Tibial nerve (tissue), 4 donors: ENCODE measurements at regions not wholly inside any gene's neighbourhood (a gene's known extent, or its start where the extent isn't known, plus 50 kb on each side); places are given as distances from the start of the nearest gene placed in this dataset.
A peak's percentile ranks its signal among the peaks of the same experiment; 100 is the strongest.

Source experiments
- DNase-seq, 2 donors: peaks; one replicate each; pipeline ENCODE4 v3.0.0-alpha.2; 2019; ENCODE audit warnings: low spot score in 2 of 2
- H3K27ac ChIP-seq, 4 donors: fragments of 200-600 bp; sonication (generic) in 3 of 4; one replicate each; pipeline ENCODE4 v1.5.1; 2017 to 2019; ENCODE audit warnings: mild to moderate bottlenecking in 1 of 4
- H3K27me3 ChIP-seq, 2 donors: fragments of 200-600 bp; sonication (generic) in 1 of 2; one replicate each; pipeline versions ENCODE4 v1.5.1 to v1.6.0; 2017 to 2019
- H3K36me3 ChIP-seq, 3 donors: fragments of 200-600 bp; sonication (generic); one replicate each; pipeline ENCODE4 v1.5.1; 2018 to 2019
- H3K4me1 ChIP-seq, 4 donors: fragments of 200-600 bp; sonication (generic) in 3 of 4; one replicate each; pipeline ENCODE4 v1.5.1; 2017 to 2019
- H3K4me3 ChIP-seq, 4 donors: fragments of 200-600 bp; sonication (generic) in 3 of 4; one replicate each; pipeline ENCODE4 v1.5.1; 2017 to 2019; ENCODE audit warnings: mild to moderate bottlenecking in 1 of 4, moderate library complexity in 1 of 4
- H3K9me3 ChIP-seq, 4 donors: fragments of 200-600 bp; sonication (generic) in 3 of 4; one replicate each; pipeline ENCODE4 v1.5.1; 2017 to 2019
- CTCF ChIP-seq, 5 experiments: fragments of 200-600 bp in 3 of 5; fragments of 450-650 bp in 2 of 5; sonication (generic) in 3 of 5; IDR thresholded peaks; one replicate each; pipeline ENCODE4 v1.5.1; 2016 to 2019; ENCODE audit warnings: antibody characterized with exemption in 5 of 5, mild to moderate bottlenecking in 3 of 5, moderate library complexity in 2 of 5
- EP300 ChIP-seq, 2 donors: sonication (generic); formaldehyde crosslinking; IDR thresholded peaks; one replicate each; pipeline ENCODE4 v1.6.1; 2017; ENCODE audit warnings: antibody characterized with exemption in 2 of 2, mild to moderate bottlenecking in 1 of 2
- POLR2A ChIP-seq, 2 donors: fragments of 450-650 bp; IDR thresholded peaks; one replicate each; pipeline ENCODE4 v1.6.1; 2017; ENCODE audit warnings: antibody characterized with exemption in 2 of 2, mild to moderate bottlenecking in 2 of 2, moderate library complexity in 2 of 2
- WGBS, 2 donors: methylation state at CpG; one replicate each; pipeline ENCODE4 v1.1.5; 2018; 5-methylcytosine and 5-hydroxymethylcytosine counted together

GRCh38 chr3:69441732-69442131, 55.8 kb upstream of the FRMD4B start:
- no peak for DNase-seq
- Histone ChIP-seq H3K4me3 (no peak overlapping the region), H3K36me3 (no peaks in the 10 kb centered on the region), H3K9me3 (no peaks in the 10 kb centered on the region), H3K4me1 (peaks cover 0 to 29% (median 0%) of the 10 kb centered on the region in 4 donors), H3K27me3 (no peaks in the 10 kb centered on the region), H3K27ac (no peak overlapping the region)
- TF ChIP-seq CTCF (IDR thresholded peaks at IDR 0.05) = no peak
- TF ChIP-seq POLR2A (IDR thresholded peaks at IDR 0.05) = no peak
- TF ChIP-seq EP300 (IDR thresholded peaks at IDR 0.05) = no peak
- 69 to 76% methylated on average over 2 of the region's 2 CpGs for WGBS, 2 donors

DNA sequence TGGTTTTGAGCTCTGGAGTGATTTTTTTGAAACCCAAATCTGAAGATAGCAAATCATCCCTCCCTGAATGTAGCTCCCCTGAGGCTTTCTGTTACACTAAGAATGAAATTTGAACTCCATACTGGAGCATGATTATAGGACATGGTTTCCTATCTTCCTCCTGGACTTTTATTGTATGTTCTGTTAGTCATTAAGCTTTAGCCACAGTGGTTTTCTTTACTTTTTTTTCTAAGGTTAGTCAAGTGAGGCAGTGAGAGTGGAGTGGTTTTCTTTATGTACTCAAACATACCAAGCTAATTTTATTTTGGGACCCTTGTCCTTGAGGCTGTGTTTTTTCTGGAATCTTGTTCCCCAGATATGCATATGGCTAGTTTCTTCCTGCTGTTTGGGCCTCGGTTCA, 55.2 kb upstream of the FRMD4B start:
- H3K9me3 ChIP-seq = no peaks in the 10 kb centered on the region
- TF ChIP-seq EP300 (IDR thresholded peaks at IDR 0.05) = no peak
- TF ChIP-seq POLR2A (IDR thresholded peaks at IDR 0.05) = no peak
- no peak for TF ChIP-seq CTCF (IDR thresholded peaks at IDR 0.05)
- no peak overlapping the region for H3K27ac ChIP-seq
- no peaks in the 10 kb centered on the region for H3K27me3 ChIP-seq
- H3K4me1 ChIP-seq = peaks cover 0 to 29% (median 2%) of the 10 kb centered on the region in 4 donors
- DNase-seq = no peak
- H3K36me3 ChIP-seq = no peaks in the 10 kb centered on the region
- 83 to 85% methylated on average over 1 of the region's 1 CpG for WGBS, 2 donors
- no peak overlapping the region for H3K4me3 ChIP-seq

GRCh38 chr3:69439643-69440270, 53.9 kb upstream of the FRMD4B start:
- TF ChIP-seq CTCF (IDR thresholded peaks at IDR 0.05) (peak; percentile 42 to 66 (median 62)), EP300 (IDR thresholded peaks at IDR 0.05) (no peak)
- H3K27ac ChIP-seq = peak overlapping the region in 1 of 4 donors; percentile 56
- peaks cover 0 to 29% (median 4%) of the 10 kb centered on the region in 4 donors for H3K4me1 ChIP-seq
- no peaks in the 10 kb centered on the region for H3K9me3 ChIP-seq
- 0 to 2% methylated on average over 1 of the region's 1 CpG for WGBS, 2 donors
- H3K36me3 ChIP-seq = no peaks in the 10 kb centered on the region
- peak in 1 of 2 donors; percentile 31 for DNase-seq
- peak overlapping the region in 2 of 4 donors; percentile 9 to 28 for H3K4me3 ChIP-seq
- H3K27me3 ChIP-seq = no peaks in the 10 kb centered on the region

GRCh38 chr3:69438476-69438875, 52.6 kb upstream of the FRMD4B start:
- H3K4me1 ChIP-seq = peaks cover 0 to 25% (median 4%) of the 10 kb centered on the region in 4 donors
- 94 to 95% methylated on average over 1 of the region's 1 CpG for WGBS, 2 donors
- TF ChIP-seq CTCF (IDR thresholded peaks at IDR 0.05) (no peak), EP300 (IDR thresholded peaks at IDR 0.05) (no peak), POLR2A (IDR thresholded peaks at IDR 0.05) (no peak)
- H3K27ac ChIP-seq = no peak overlapping the region
- no peaks in the 10 kb centered on the region for H3K9me3 ChIP-seq
- no peaks in the 10 kb centered on the region for H3K27me3 ChIP-seq
- H3K36me3 ChIP-seq = no peaks in the 10 kb centered on the region
- no peak overlapping the region for H3K4me3 ChIP-seq
- no peak for DNase-seq

DNA sequence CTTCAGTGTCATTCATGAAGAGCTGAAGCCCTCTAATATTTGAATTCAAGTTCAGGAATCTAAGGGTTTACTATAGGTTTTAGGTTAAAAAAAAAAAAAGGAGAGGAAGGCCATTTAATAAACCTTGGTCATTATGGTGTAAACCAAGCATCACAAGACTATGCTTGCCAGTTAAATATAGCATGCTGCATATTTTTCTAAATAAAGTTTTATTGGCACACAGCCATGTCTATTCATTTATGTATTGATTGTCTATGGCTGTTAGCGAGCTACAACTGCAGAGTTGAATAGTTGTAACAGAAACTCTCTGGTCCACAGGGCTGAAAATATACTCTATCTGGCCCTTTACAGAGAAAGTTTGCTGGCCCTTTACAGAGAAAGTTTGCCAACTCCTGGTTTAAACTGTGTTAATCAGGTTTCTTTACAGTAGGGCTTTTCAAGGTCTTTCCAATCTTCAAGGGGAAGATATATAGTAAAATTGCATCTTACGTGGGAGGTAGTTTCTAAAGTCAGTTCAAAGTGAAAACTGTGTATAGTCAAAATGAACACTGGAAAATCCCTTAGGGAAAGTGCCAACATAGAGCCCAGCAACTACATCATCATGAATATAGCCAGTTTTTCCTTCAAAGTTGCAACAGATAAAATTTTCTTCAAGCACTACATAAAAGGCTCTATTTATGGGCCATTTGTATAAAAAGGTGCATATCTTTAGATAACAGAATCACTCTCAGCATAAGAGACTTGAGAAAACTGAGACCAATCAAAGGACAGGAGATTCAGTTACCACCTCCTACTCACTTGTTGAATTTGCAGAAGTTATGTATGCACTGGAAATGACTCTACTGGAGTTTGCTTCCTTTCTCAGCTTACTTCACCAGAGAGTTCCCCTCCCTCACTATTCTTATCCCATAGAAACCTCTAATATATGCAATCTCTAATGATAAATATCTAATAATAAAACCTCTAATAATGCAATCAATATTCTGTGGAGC, 49.7 kb upstream of the FRMD4B start:
- no peak for TF ChIP-seq EP300 (IDR thresholded peaks at IDR 0.05)
- TF ChIP-seq POLR2A (IDR thresholded peaks at IDR 0.05) = no peak
- TF ChIP-seq CTCF (IDR thresholded peaks at IDR 0.05) = no peak
- no peak for DNase-seq
- 73 to 79% methylated on average over 2 of the region's 2 CpGs for WGBS, 2 donors
- no peaks in the 10 kb centered on the region for H3K27me3 ChIP-seq
- no peak overlapping the region for H3K4me3 ChIP-seq
- no peaks in the 10 kb centered on the region for H3K9me3 ChIP-seq
- H3K27ac ChIP-seq = no peak overlapping the region
- peaks cover 0 to 3% (median 0%) of the 10 kb centered on the region in 3 donors for H3K36me3 ChIP-seq
- H3K4me1 ChIP-seq = peaks cover 0 to 16% (median 4%) of the 10 kb centered on the region in 4 donors
